ENCODE measurements at regions not wholly inside any gene's neighbourhood (a gene's known extent, or its start where the extent isn't known, plus 50 kb on each side); places are given as distances from the start of the nearest gene placed in this dataset.

DNA sequence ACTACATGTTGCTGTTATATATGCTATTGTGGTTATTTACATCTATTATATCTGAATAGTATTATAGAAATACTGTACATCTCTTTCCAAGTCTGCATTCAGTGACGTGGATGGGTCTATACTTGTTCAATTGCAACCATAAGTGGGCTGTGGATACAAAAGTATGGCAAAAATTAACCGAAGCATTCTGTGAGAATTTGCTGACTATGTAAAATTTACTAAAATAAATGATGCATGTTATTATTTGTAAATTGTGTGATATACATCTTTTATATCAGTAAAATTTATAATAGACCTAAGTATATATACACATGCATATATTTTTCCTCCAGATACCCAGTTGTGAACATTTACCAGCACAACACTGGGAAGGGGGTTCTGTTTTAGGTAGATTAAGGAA, 215.1 kb downstream of the NECTIN3 start:
- Mint-ChIP-seq H3K9me3 (no peaks in the 10 kb centered on the region), H3K36me3 (ENCODE audit: low read depth) (no peaks in the 10 kb centered on the region), H3K4me3 (no peak overlapping the region), H3K4me1 (ENCODE audit: low read depth) (peaks cover 11% of the 10 kb centered on the region), H3K27me3 (no peaks in the 10 kb centered on the region), H3K27ac (no peak overlapping the region)

GRCh38 chr3:111292117-111292516, 220.5 kb downstream of the NECTIN3 start:
- Mint-ChIP-seq H3K9me3 (no peaks in the 10 kb centered on the region), H3K27ac (no peak overlapping the region), H3K4me3 (no peak overlapping the region), H3K4me1 (ENCODE audit: low read depth) (no peaks in the 10 kb centered on the region), H3K27me3 (no peaks in the 10 kb centered on the region), H3K36me3 (ENCODE audit: low read depth) (no peaks in the 10 kb centered on the region)

- Mint-ChIP-seq H3K9me3 (no peaks in the 10 kb centered on the region), H3K27ac (no peak overlapping the region), H3K4me1 (ENCODE audit: low read depth) (peaks cover 11% of the 10 kb centered on the region)
Observed at GRCh38 chr3:111299192-111299615, 227.6 kb downstream of the NECTIN3 start.

DNA sequence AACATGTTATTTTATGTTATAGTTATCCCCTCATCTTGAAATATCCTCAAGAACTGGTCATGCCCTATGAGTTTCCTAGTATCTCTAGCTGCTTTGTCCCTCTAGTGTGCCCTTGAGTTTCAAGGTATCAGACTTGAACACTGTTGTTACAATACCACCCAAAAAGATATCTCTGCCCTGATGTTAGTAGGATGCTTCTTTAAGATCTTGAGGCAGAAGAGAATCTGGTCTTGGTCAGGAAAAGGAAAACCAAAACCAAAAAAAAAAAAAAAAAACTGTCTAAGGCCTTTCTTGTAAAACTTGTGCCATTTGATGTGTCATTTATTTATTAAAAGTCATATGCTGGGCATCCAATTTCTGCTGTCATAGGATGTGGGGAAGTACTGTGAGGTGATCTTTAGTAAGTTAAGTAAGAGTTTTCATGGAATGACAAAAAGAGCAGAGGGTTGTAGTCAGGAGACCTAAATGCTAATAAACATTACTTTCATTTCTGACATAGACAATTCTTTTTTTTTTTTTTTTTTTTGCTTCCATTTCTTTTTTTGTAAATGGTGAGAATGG, 229.7 kb downstream of the NECTIN3 start:
- H3K27me3 Mint-ChIP-seq = no peaks in the 10 kb centered on the region
- H3K27ac Mint-ChIP-seq = no peak overlapping the region
- H3K4me3 Mint-ChIP-seq = no peak overlapping the region
- H3K4me1 Mint-ChIP-seq (ENCODE audit: low read depth) = peaks cover 11% of the 10 kb centered on the region
- H3K9me3 Mint-ChIP-seq = no peaks in the 10 kb centered on the region
- no peaks in the 10 kb centered on the region for H3K36me3 Mint-ChIP-seq (ENCODE audit: low read depth)

More at GRCh38 chr3:111299192-111299615, 227.6 kb downstream of the NECTIN3 start:
- no peaks in the 10 kb centered on the region for H3K36me3 Mint-ChIP-seq (ENCODE audit: low read depth)
- H3K27me3 Mint-ChIP-seq = no peaks in the 10 kb centered on the region
- H3K4me3 Mint-ChIP-seq = no peak overlapping the region

- Mint-ChIP-seq H3K27ac (no peak overlapping the region), H3K4me1 (ENCODE audit: low read depth) (peaks cover 11% of the 10 kb centered on the region), H3K4me3 (no peak overlapping the region), H3K27me3 (no peaks in the 10 kb centered on the region), H3K9me3 (no peaks in the 10 kb centered on the region), H3K36me3 (ENCODE audit: low read depth) (no peaks in the 10 kb centered on the region)
Observed at GRCh38 chr3:111302063-111302462, 230.4 kb downstream of the NECTIN3 start.

DNA sequence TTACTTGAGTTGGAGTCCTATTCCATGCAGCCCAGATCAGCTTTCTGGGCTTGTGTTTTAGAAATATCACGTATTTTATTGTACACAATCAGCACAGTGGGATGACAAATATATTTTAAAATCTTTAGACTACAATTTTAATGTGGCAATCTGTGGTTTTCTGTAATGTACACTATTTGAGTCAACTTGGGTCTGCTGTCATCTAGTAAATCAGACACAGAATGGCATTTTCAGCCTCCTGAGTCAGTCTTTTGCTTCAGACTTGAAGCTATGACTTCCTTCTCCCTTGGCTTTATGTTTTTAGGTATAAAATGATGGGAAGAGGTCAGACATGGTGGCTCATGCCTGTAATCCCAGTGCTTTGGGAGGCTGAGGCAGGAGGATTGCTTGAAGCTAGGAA, 232.1 kb downstream of the NECTIN3 start:
- Mint-ChIP-seq H3K27ac (no peak overlapping the region), H3K4me3 (no peak overlapping the region)

GRCh38 chr3:111307676-111308075, 234.3 kb upstream of the CD96 start:
- Mint-ChIP-seq H3K27me3 (no peaks in the 10 kb centered on the region), H3K9me3 (no peaks in the 10 kb centered on the region), H3K36me3 (ENCODE audit: low read depth) (no peaks in the 10 kb centered on the region), H3K4me3 (no peak overlapping the region), H3K27ac (no peak overlapping the region), H3K4me1 (ENCODE audit: low read depth) (peaks cover 21% of the 10 kb centered on the region)

More for the DNA sequence above, 232.1 kb downstream of the NECTIN3 start:
- H3K4me1 Mint-ChIP-seq (ENCODE audit: low read depth) = peaks cover 11% of the 10 kb centered on the region
- H3K36me3 Mint-ChIP-seq (ENCODE audit: low read depth) = no peaks in the 10 kb centered on the region
- no peaks in the 10 kb centered on the region for H3K9me3 Mint-ChIP-seq
- H3K27me3 Mint-ChIP-seq = no peaks in the 10 kb centered on the region

DNA sequence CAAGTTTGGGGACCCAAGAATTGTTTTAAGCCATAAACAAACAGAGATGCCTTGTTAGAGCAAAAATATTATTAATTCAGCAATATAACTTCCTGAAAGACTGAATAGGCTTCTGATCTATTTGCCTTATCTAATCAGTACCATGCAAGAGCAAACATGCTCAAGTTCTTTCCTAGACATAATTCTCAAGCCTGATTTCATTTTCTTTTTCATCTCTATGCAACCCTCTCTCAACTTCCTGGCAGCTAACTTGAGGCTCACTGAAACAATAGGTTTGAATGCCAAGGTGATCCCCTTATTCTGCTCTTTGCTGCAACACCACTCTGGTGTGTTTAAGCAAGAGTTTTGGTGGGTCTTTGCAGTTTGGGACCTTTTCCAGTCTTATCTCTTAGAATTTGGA, 230.9 kb upstream of the CD96 start:
- H3K27me3 Mint-ChIP-seq = no peaks in the 10 kb centered on the region
- no peaks in the 10 kb centered on the region for H3K36me3 Mint-ChIP-seq (ENCODE audit: low read depth)
- no peak overlapping the region for H3K4me3 Mint-ChIP-seq
- no peak overlapping the region for H3K27ac Mint-ChIP-seq
- peaks cover 32% of the 10 kb centered on the region for H3K4me1 Mint-ChIP-seq (ENCODE audit: low read depth)
- H3K9me3 Mint-ChIP-seq = no peaks in the 10 kb centered on the region

- Mint-ChIP-seq H3K27me3 (no peaks in the 10 kb centered on the region), H3K4me3 (peak overlapping the region; percentile 6), H3K27ac (peak overlapping the region; percentile 75), H3K9me3 (no peaks in the 10 kb centered on the region), H3K36me3 (ENCODE audit: low read depth) (no peaks in the 10 kb centered on the region), H3K4me1 (ENCODE audit: low read depth) (peaks cover 32% of the 10 kb centered on the region)
Observed at GRCh38 chr3:111311709-111312235, 230.2 kb upstream of the CD96 start.

DNA sequence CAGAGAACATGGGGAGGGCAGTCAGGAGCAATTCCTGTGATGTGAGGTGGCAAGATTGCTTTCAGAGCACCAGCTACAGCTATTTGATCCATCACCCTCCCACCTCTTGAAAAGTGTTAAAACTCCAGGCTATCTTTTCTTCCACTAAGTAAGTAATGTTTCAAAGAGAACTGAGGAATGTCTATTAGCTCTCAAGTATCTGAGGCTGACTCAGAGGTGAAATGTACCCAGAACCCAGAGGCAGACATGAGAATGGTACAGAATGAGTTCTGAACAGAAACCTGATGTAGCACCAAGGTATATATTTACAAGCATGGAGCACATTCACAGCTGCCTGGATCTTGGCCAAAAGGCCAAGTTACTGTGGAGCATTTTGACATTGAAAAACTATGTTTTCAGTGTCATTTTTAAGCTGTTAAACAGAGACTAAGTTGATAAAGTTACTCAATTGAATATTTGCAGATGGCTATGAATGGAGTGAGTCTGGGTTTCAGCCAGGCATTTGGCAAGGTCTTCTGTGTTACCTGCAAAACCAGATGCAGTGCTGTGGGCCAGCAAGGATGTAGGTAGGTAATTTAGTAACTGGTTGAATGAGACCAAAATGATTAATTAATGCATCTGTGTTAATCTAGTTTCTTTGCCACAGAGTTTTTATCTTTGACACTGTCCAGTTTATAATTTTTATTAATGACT, 227.7 kb upstream of the CD96 start:
- H3K4me3 Mint-ChIP-seq = no peak overlapping the region
- H3K36me3 Mint-ChIP-seq (ENCODE audit: low read depth) = no peaks in the 10 kb centered on the region
- no peak overlapping the region for H3K27ac Mint-ChIP-seq
- peaks cover 32% of the 10 kb centered on the region for H3K4me1 Mint-ChIP-seq (ENCODE audit: low read depth)
- H3K27me3 Mint-ChIP-seq = no peaks in the 10 kb centered on the region
- H3K9me3 Mint-ChIP-seq = no peaks in the 10 kb centered on the region

DNA sequence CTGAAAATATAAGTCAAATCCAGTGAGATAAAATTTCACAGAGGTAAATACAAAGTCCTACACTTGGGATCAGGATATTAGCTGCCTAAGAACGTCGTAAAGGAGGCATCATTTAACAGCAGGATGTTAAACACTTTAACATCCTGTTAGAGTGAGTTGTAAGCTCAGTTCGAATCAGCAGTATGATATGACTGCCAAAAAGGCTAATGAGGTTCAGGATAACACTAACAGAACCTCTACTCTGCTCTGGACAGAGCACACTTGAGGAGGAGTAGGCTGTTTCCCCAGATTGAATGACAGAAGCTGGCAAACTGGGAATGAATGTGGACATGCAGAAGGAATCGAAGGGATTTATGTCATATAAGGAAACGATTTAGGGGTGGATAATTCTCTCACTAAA, 227.1 kb upstream of the CD96 start:
- Mint-ChIP-seq H3K4me3 (no peak overlapping the region), H3K27ac (no peak overlapping the region), H3K36me3 (ENCODE audit: low read depth) (no peaks in the 10 kb centered on the region), H3K4me1 (ENCODE audit: low read depth) (peaks cover 32% of the 10 kb centered on the region), H3K27me3 (no peaks in the 10 kb centered on the region), H3K9me3 (no peaks in the 10 kb centered on the region)

GRCh38 chr3:111315930-111316587, 225.9 kb upstream of the CD96 start:
- Mint-ChIP-seq H3K27ac (no peak overlapping the region), H3K4me3 (no peak overlapping the region), H3K9me3 (no peaks in the 10 kb centered on the region), H3K36me3 (ENCODE audit: low read depth) (no peaks in the 10 kb centered on the region), H3K4me1 (ENCODE audit: low read depth) (peaks cover 26% of the 10 kb centered on the region), H3K27me3 (no peaks in the 10 kb centered on the region)

- Mint-ChIP-seq H3K36me3 (ENCODE audit: low read depth) (no peaks in the 10 kb centered on the region), H3K27ac (no peak overlapping the region), H3K27me3 (no peaks in the 10 kb centered on the region), H3K9me3 (no peaks in the 10 kb centered on the region), H3K4me1 (ENCODE audit: low read depth) (peaks cover 9% of the 10 kb centered on the region), H3K4me3 (no peak overlapping the region)
Observed at GRCh38 chr3:111318289-111318688, 223.7 kb upstream of the CD96 start.

DNA sequence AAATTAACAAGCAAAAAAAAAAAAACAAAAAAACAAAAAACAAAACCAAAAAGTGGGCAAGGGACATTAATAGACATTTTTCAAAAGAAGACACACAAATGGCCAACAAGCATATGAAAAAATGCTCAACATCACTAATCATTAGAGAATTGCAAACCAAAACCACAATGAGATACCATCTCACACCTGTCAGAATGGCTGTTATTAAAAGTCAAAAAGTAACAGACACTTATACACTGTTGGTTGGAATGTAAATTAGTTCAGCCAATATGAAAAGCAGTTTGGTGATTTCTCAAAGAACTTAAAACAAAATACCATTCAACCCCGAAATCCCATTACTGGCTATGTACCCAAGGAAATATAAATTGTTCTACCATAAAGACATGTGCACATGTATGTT, 222.4 kb upstream of the CD96 start:
- H3K36me3 Mint-ChIP-seq (ENCODE audit: low read depth) = no peaks in the 10 kb centered on the region
- H3K9me3 Mint-ChIP-seq = no peaks in the 10 kb centered on the region
- H3K27me3 Mint-ChIP-seq = no peaks in the 10 kb centered on the region
- H3K27ac Mint-ChIP-seq = no peak overlapping the region
- no peak overlapping the region for H3K4me3 Mint-ChIP-seq
- peaks cover 15% of the 10 kb centered on the region for H3K4me1 Mint-ChIP-seq (ENCODE audit: low read depth)

DNA sequence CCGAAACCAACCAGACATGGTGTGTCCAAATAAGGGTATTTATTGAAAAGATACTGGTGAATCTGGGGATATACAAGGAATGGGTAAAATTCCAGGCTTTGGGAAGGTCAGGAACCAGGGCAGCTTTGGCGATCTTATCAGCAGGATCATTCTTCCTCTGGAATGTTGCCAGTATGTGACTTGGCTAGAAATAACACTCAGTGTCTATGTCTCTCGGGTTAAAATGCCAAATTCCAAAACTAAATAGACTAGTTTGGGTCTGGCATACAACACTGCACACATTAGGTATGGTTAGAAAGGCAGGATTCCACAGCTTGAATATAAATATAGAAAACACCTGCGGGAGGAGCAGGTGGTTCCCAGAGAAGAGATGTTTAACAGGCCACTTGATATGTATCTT, 220.2 kb upstream of the CD96 start:
- H3K27me3 Mint-ChIP-seq = no peaks in the 10 kb centered on the region
- no peak overlapping the region for H3K4me3 Mint-ChIP-seq
- no peaks in the 10 kb centered on the region for H3K36me3 Mint-ChIP-seq (ENCODE audit: low read depth)
- peaks cover 37% of the 10 kb centered on the region for H3K4me1 Mint-ChIP-seq (ENCODE audit: low read depth)
- H3K9me3 Mint-ChIP-seq = no peaks in the 10 kb centered on the region
- no peak overlapping the region for H3K27ac Mint-ChIP-seq

Measured in stimulated activated naive CD8-positive, alpha-beta T cell treated with anti-CD3 and anti-CD28 coated beads, Interleukin-15, Interleukin-2, amounts not matched to agents 100 ng/mL and 50 ng/mL, for 24 hours (primary cell).